ENCODE measurements at regions not wholly inside any gene's neighbourhood (a gene's known extent, or its start where the extent isn't known, plus 50 kb on each side); places are given as distances from the start of the nearest gene placed in this dataset.
"Not testable (repeated sequence)": the region's sequence is repeated elsewhere in the genome, so short reads cannot be mapped to it uniquely, and the experiment has no call there.

GRCh38 chr1:143792047-143792937 is 179.5 kb downstream of the FAM72C start:
- H3K9me3 ChIP-seq; H3K27ac ChIP-seq; H3K36me3 ChIP-seq; H3K4me3 ChIP-seq; H3K27me3 ChIP-seq (ENCODE audit: low read depth); DNase-seq; H3K4me1 ChIP-seq; intact Hi-C loops (cut with DNase I): not testable (repeated sequence)
- peak; percentile 32 to 66 for ATAC-seq

GRCh38 chr1:143786381-143786780 is 185.4 kb downstream of the FAM72C start:
- H3K4me3 ChIP-seq; H3K9me3 ChIP-seq; H3K36me3 ChIP-seq; H3K27me3 ChIP-seq (ENCODE audit: low read depth); H3K27ac ChIP-seq; ATAC-seq; H3K4me1 ChIP-seq; intact Hi-C loops (cut with DNase I); DNase-seq: not testable (repeated sequence)

- H3K27me3 ChIP-seq (ENCODE audit: low read depth); H3K27ac ChIP-seq; DNase-seq; H3K4me1 ChIP-seq; H3K4me3 ChIP-seq; ATAC-seq; H3K9me3 ChIP-seq; intact Hi-C loops (cut with DNase I); H3K36me3 ChIP-seq: not testable (repeated sequence)
These were observed 185.9 kb downstream of the FAM72C start for GRCh38 chr1:143785883-143786282.

- H3K4me3 ChIP-seq; H3K36me3 ChIP-seq; H3K27me3 ChIP-seq (ENCODE audit: low read depth); ATAC-seq; DNase-seq; H3K4me1 ChIP-seq; H3K9me3 ChIP-seq; intact Hi-C loops (cut with DNase I); H3K27ac ChIP-seq: not testable (repeated sequence)
These were observed 187.4 kb downstream of the FAM72C start for GRCh38 chr1:143784239-143784882.

GRCh38 chr1:143778178-143778577 is 193.6 kb downstream of the FAM72C start:
- H3K27me3 ChIP-seq (ENCODE audit: low read depth); H3K4me3 ChIP-seq; DNase-seq; H3K4me1 ChIP-seq; intact Hi-C loops (cut with DNase I); H3K36me3 ChIP-seq; H3K27ac ChIP-seq; H3K9me3 ChIP-seq: not testable (repeated sequence)
- peak; percentile 71 to 72 for ATAC-seq

GRCh38 chr1:143764831-143765230 is 207.0 kb downstream of the FAM72C start:
- H3K27me3 ChIP-seq (ENCODE audit: low read depth); ATAC-seq; intact Hi-C loops (cut with DNase I); H3K36me3 ChIP-seq; DNase-seq; H3K4me3 ChIP-seq; H3K4me1 ChIP-seq; H3K9me3 ChIP-seq; H3K27ac ChIP-seq: not testable (repeated sequence)

- H3K27ac ChIP-seq; DNase-seq; ATAC-seq; H3K4me1 ChIP-seq; H3K36me3 ChIP-seq; H3K9me3 ChIP-seq; H3K27me3 ChIP-seq (ENCODE audit: low read depth); H3K4me3 ChIP-seq; intact Hi-C loops (cut with DNase I): not testable (repeated sequence)
These were observed 211.4 kb downstream of the FAM72C start for GRCh38 chr1:143760366-143760765.

- H3K9me3 ChIP-seq; H3K27me3 ChIP-seq (ENCODE audit: low read depth); intact Hi-C loops (cut with DNase I); H3K4me1 ChIP-seq; H3K27ac ChIP-seq; H3K4me3 ChIP-seq; H3K36me3 ChIP-seq; DNase-seq: not testable (repeated sequence)
- ATAC-seq, result peak; percentile 65 to 83
These were observed 215.8 kb downstream of the FAM72C start for GRCh38 chr1:143755961-143756360.

- intact Hi-C loops (cut with DNase I), result no loop called here
- peak in 1 of 2 donors; percentile 37 for ATAC-seq
These were observed 222.9 kb downstream of the FAM72C start for GRCh38 chr1:143748906-143749305.

More at GRCh38 chr1:143748906-143749305, 222.9 kb downstream of the FAM72C start:
- Histone ChIP-seq H3K4me3 (no peak overlapping the region), H3K27me3 (ENCODE audit: low read depth) (no peaks in the 10 kb centered on the region), H3K4me1 (no peaks in the 10 kb centered on the region), H3K27ac (no peak overlapping the region), H3K36me3 (no peaks in the 10 kb centered on the region), H3K9me3 (no peaks in the 10 kb centered on the region)
- no peak for DNase-seq
- TF ChIP-seq CTCF (IDR thresholded peaks at IDR 0.05), result no peak

Data from lower lobe of right lung (tissue), 2 donors.